H1 (cell line): ENCODE measurements at regions not wholly inside any gene's neighbourhood (a gene's known extent, or its start where the extent isn't known, plus 50 kb on each side); places are given as distances from the start of the nearest gene placed in this dataset.

Source experiments
- ASH2L ChIP-seq: fragments of 200-600, 300-600 bp; sonication (generic); IDR thresholded peaks from one replicate; pipeline ENCODE4 v1.7.1; 2017; ENCODE audit warnings: low read length
- ATF2 ChIP-seq: IDR thresholded peaks from 2 replicates; pipeline ENCODE4 v1.6.1; 2012; ENCODE audit warnings: low read length, inconsistent platforms
- EGR1 ChIP-seq: IDR thresholded peaks from 2 replicates; pipeline ENCODE4 v1.6.1; 2011; ENCODE audit warnings: low read depth, low read length, borderline replicate concordance
- EP300 ChIP-seq, 2 experiments: IDR thresholded peaks; 1 replicate in 1 of 2; 2 replicates in 1 of 2; pipeline ENCODE4 v1.6.1; 2011 to 2012; ENCODE audit warnings: low read depth in 2 of 2, low read length in 2 of 2, mild to moderate bottlenecking in 2 of 2, borderline replicate concordance in 1 of 2, inconsistent platforms in 1 of 2, moderate library complexity in 1 of 2
- MAFK ChIP-seq: IDR thresholded peaks from 2 replicates; pipeline ENCODE4 v1.6.1; 2012; ENCODE audit warnings: low read depth, mild to moderate bottlenecking, improper control_type of control experiment, low read length
- NANOG ChIP-seq: IDR thresholded peaks from 2 replicates; pipeline ENCODE4 v1.6.1; 2011; ENCODE audit warnings: low read length, low read depth, mild to moderate bottlenecking, inconsistent platforms; ENCODE audit not compliant: insufficient read depth, poor library complexity, severe bottlenecking
- RXRA ChIP-seq: IDR thresholded peaks from 2 replicates; pipeline ENCODE4 v1.6.1; 2011; ENCODE audit warnings: low read depth, mild to moderate bottlenecking, low read length, moderate library complexity; ENCODE audit not compliant: insufficient read depth
- TAF1 ChIP-seq: IDR thresholded peaks from 2 replicates; pipeline ENCODE4 v1.6.1; 2011; ENCODE audit warnings: mild to moderate bottlenecking, low read depth, low read length

DNA sequence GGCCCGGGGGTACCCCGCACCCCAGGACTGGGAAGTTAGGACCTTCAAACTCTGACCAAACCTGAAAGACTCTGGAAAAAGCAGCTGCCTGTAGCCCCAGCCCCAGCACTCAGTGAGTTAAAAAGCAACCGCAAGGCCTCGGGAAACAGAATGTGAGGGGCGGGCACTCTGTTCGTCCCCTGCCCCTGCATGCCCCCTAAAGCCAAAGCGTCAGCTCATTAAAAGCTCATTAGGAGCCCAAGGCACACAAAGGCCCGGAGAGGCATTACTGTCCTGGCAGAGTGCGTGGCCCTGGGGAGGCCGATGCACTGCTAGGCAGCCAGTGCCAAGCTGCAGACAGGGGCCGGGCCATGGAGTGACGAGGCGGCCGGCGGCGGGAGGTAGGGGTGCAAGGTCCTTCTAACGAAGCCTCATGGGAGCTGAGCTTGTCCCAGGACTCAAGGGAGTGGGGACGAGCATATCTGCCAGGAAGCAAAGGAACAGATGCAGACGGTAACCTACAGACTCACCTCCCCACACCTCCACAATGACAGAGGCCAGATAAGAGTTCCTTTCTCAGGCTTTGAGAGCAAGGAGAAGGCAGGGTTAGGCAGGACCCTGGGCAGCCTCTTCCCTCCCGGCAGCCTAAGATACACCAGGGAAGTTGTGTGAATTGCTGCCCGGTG is 116.8 kb downstream of the ENGASE start (continued):
- TF ChIP-seq EP300 (IDR thresholded peaks at IDR 0.05; ENCODE audit: borderline replicate concordance in 1 of 2, low read depth in 2 of 2, low read length in 2 of 2) (no peak), RXRA (no peak), MAFK (no peak), TAF1 (no peak), ASH2L (no peak), NANOG (no peak), ATF2 (no peak), EGR1 (no peak)
